ENCODE measurements at regions not wholly inside any gene's neighbourhood (a gene's known extent, or its start where the extent isn't known, plus 50 kb on each side); places are given as distances from the start of the nearest gene placed in this dataset.

DNA sequence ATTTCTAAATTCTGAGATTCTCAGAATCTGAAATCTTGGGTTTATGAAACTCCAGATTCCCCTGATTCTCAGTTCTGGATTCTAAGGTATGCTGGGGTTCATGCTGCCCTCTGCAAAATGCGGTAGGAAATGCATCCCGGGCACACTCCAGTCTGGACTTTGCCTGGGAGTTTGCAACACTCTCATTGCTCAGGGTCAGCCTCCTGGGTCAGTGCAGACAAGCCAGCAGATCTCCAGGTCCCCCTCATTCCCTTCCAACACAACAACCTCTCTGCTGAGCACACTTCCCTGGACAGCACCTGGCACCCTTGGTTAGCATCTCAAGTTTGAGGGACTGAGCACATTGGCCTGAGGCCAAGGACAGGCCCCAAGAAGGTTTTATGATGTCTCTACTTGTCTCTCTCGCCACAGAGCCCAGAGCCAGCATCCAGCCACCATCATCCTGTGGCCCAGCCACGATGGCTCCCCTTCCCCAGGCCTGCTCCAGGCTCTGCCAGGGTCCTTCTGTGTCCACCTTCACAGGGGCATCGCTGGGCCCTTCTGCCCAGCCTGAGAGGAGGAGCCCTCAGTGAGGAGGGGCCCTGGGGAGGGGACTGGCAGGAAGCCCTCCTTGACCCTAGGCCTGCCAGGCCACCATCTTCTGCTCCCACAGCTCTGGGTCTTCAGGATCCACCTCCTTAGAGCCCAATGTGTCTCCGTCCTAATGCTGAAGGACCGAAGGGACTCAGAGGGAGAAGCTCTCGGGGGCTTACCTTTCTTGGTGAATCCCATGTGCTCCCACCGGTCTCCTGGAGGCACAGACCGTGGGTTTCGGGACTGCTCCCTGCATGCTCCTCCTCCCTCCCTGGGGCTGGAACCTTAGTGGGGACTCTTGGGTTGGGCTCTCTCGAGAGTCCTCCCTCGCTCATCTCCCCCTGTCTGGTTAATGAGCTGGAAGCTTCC, 550.7 kb downstream of the PTPRU start:
- DNase-seq (ENCODE audit: low read depth) = no peak

- DNase-seq (ENCODE audit: low read depth) = no peak
Observed at GRCh38 chr1:29786195-29786594, 549.9 kb downstream of the PTPRU start.

DNA sequence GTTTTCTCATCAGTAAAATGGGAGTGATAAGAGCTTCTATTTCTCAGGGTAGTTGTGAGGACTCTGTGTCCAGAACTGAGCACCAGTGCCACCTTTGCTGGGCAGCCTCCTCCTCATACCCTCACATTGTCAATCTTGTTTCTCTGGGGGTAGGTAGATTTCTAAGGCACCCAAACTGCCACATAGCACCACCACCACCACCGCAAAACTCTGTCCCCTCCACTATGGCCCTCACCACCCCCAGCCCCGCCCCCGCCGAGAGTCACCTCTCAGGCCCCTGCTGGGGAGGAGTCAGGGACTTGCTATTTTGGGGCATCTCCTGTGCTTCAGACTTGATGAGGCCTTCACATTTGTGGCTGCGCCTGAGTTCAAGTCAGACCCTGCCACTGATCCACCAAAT, 549.2 kb downstream of the PTPRU start:
- no peak for DNase-seq (ENCODE audit: low read depth)

DNA sequence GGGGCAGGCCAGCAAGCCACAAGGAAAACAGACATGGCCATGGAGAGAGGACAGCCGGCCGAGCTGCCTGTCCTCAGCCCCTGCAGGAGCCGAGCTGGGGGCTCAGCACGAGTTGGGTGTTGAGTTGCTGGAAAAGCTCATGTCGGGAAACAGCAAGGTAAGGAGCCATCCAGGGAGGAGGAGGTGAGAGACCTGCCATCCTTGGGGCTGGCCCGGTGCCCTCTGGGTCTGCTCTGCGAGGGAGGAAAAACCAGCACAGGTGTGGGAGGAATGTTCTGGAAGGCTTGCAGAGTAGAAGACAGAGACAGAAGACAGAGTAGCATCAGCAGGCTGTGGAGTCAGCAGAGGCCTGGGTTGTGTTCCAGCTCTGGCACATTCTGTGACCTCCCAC, 548.8 kb downstream of the PTPRU start:
- DNase-seq (ENCODE audit: low read depth) = no peak

- no peak for DNase-seq (ENCODE audit: low read depth)
Observed at GRCh38 chr1:29784276-29785136, 548.2 kb downstream of the PTPRU start.

DNA sequence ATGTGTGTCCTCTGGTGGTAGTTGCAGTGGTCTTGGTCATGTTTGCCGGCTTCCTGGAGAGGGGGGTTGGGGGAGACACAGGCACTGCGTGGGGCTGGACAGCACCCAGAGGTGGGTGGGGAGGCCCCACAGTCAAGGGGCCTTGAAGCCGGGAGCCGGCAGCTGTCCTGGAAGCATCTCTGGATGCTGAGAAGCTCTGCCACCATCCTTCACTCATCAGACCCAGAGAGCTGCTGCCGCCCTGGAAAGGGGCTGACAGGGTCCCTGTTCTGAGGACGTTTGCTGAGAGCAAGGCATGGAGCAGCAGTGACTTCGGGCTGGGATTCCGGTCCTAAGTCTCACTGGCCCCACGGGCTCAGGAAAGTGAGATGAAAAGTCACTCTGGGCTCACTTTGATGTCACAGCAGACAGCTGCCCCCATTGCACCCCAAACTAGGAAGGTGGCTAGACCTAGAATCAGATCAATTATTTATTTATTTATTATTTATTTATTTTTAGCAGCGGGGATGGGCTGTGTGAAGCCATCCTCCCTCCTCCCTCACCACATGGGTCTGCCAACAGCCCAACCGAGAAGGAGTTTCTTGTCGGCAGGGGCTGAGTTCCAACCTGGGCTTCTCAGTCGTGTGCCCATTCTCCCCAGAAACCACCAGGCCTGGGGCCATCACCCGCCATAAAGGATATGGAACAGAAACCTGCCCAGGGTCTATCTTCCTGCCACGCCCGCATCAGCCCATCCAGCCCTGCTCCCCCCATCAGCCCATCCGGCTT, 547.4 kb downstream of the PTPRU start:
- DNase-seq (ENCODE audit: low read depth) = no peak

- DNase-seq (ENCODE audit: low read depth) = no peak
Observed at GRCh38 chr1:29782846-29783507, 546.7 kb downstream of the PTPRU start.

GRCh38 chr1:29779146-29779545, 542.8 kb downstream of the PTPRU start:
- no peak for DNase-seq (ENCODE audit: low read depth)

- DNase-seq (ENCODE audit: low read depth) = no peak
Observed at GRCh38 chr1:29777522-29777921, 541.2 kb downstream of the PTPRU start.

GRCh38 chr1:29774355-29774754, 538.0 kb downstream of the PTPRU start:
- DNase-seq (ENCODE audit: low read depth) = no peak

DNA sequence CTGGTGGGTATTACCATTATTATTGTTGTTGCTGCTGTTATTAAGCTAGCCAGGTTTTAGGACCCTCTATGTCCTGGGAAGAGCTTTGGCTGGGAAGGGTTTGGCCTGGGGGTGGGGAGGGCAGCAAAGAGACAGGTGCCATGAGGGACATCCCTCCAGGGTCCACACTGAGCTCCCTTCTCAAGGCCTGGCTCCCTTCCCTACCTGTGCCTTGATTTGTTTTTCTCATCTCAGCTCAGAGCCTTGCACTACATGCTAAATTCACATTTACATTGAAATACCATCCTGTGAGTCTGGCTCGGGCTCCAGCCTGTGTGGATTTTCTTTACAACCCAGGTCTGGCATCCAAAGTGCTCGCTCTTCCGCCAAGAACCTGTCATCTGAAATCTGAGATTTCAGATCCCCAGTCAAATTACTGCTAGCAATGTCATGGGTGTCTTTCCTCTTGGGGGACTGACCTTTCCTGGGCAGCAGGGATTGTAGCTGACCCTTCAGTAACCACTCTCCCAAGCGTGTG, 536.3 kb downstream of the PTPRU start:
- no peak for DNase-seq (ENCODE audit: low read depth)

- DNase-seq (ENCODE audit: low read depth) = no peak
Observed at GRCh38 chr1:29767769-29768425, 531.6 kb downstream of the PTPRU start.

DNA sequence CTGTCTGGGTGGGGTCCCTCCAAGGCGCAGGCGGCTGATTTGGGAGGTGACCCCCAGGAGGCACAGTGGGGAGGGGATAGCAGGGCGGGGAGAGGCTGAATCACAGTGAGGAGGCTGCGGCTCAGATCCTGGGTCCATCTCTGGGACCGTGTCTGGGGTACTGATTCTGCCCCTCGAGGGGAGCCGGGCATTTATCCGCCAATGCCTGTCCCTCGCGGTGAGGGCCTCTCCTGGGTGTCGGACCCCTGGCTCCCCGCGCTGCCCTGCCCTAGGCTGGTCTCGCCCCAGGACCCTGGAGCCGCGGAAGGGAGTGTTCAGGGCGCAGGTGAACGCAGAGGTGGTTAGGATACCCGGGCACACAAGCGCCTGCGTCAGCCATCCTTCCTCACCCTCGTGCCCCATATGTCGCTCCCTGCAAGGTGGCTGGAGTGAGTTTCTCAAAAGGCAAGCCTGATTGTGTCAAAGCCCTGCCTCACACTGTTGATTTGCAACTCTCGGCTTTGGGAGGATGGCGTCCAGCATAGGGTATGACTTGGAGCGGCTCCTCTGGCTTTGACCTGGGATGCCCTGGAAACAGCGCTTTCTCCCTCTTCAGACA, 530.9 kb downstream of the PTPRU start:
- no peak for DNase-seq (ENCODE audit: low read depth)

DNA sequence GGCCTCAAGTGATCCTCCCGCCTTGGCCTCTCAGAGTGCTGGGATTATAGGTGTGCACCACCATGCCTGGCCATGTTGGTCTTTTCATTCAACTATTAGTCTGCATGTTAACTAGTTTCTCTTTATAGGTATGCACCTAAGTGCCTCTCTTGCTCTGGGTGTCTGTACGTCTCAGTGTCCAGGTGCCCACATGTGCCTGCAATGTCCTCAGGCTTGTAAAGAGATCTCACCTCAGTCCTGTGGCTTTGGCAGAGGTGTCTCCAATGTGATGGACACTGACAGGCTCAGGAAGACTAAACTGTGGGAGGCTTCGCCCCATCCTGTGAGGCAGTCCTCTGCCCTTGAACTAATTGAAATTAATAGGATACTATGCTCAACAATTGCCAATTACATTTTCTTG, 526.3 kb downstream of the PTPRU start:
- no peak for DNase-seq (ENCODE audit: low read depth)

DNA sequence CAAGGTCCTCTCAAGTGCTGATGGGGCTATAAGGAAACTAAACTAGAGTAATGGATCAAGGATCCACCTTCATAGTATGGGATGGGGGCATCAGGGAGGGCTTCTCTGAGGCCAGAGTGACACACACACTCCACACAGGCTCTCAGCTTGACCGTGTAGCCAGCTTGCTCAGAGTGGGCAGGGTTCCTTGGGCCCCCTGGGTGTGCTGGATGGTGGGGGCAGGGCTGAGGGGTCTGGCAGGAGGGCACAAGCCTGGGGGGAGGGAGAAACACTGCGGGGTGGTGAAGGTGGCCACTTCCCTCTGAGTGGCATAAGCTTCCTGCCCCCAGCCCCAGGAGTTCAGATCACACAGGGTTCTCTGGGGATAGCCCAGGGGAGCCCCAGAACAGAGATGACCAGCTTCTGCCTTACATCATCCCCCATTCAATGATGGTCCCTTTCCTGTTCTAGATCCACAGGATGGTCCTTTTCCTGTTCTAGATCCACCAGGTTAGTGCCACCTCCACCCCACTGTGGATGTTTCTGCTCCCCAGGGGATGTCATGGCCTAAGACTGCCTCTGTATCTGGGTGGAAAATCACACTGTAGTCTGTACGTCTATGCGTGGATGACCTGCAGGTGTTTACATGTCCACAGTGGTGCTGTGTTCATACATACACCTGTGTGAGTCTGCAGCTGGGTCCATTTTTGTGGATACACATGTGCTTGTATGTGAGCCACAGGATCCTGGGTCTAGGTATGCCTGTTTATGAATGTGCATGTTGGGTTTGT, 525.0 kb downstream of the PTPRU start:
- no peak for DNase-seq (ENCODE audit: low read depth)

DNA sequence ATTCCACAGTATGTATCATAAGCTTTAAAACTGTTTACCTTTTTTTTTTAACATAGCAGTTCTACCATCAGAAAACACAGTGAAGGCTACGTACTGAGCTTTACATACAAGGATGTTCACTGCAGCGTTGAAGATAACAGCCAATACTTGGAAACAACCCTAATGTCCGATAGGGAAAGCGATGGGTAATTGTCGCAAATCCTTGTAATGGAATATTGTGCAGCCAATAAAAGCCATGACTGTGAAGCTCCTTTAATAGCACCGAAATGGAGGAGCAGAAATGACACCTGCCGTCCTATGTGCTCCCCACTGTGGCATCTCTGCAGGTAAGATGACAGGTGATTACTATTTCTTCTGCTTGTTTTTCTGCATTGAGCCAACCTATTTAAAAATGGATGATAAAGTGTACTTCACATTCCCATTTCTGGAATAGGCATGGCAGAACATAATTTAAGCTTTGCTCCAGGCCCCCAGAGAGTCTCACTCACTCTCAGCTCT, 523.8 kb downstream of the PTPRU start:
- DNase-seq (ENCODE audit: low read depth) = no peak

GRCh38 chr1:29758781-29759499, 522.6 kb downstream of the PTPRU start:
- DNase-seq (ENCODE audit: low read depth) = no peak

Measured in LHCN-M2 (cell line).